HepG2 (cell line): ENCODE measurements at regions not wholly inside any gene's neighbourhood (a gene's known extent, or its start where the extent isn't known, plus 50 kb on each side); places are given as distances from the start of the nearest gene placed in this dataset.
A peak's percentile ranks its signal among the peaks of the same experiment; 100 is the strongest.

ENCODE experiments used
- CBX5 ChIP-seq: sonication (generic); formaldehyde crosslinking; IDR thresholded peaks from 2 replicates; pipeline ENCODE4 v1.4.0; 2020; ENCODE audit warnings: missing genetic modification reagents, borderline replicate concordance
- CHD4 ChIP-seq: fragments of 200-600 bp; sonication (generic); IDR thresholded peaks from 2 replicates; pipeline ENCODE4 v1.7.0; 2017; ENCODE audit warnings: mild to moderate bottlenecking, low read length, borderline replicate concordance
- MED1 ChIP-seq: sonication (generic); formaldehyde crosslinking; IDR thresholded peaks from 2 replicates; pipeline ENCODE4 v1.4.0; 2020; ENCODE audit warnings: missing genetic modification reagents
- NCOA1 ChIP-seq: sonication (generic); formaldehyde crosslinking; IDR thresholded peaks from 2 replicates; pipeline ENCODE4 v1.9.0; 2021; ENCODE audit warnings: missing genetic modification reagents
- PHF5A ChIP-seq: IDR thresholded peaks from one replicate; pipeline ENCODE4 v1.6.1; 2018; ENCODE audit warnings: low read depth, missing genetic modification reagents; ENCODE audit not compliant: unreplicated experiment
- PPARG ChIP-seq: conservative IDR thresholded peaks from 2 replicates; pipeline ENCODE4 v1.6.1; 2016; ENCODE audit warnings: missing biosample characterization, missing genetic modification reagents
- SAFB2 ChIP-seq: sonication (generic); formaldehyde crosslinking; IDR thresholded peaks from 2 replicates; pipeline ENCODE4 v1.5.1; 2020; ENCODE audit warnings: missing genetic modification reagents, low read depth, mild to moderate bottlenecking, borderline replicate concordance
- SIN3B ChIP-seq: fragments of 150-350 bp; IDR thresholded peaks from 2 replicates; pipeline ENCODE4 v1.6.1; 2014; ENCODE audit warnings: low read length
- ZBTB38 ChIP-seq: sonication (generic); formaldehyde crosslinking; IDR thresholded peaks from 2 replicates; pipeline ENCODE4 v1.5.1; 2020; ENCODE audit warnings: mild to moderate bottlenecking, missing genetic modification reagents
- ZNF292 ChIP-seq: sonication (generic); formaldehyde crosslinking; IDR thresholded peaks from 2 replicates; pipeline ENCODE4 v1.8.1; 2022; ENCODE audit warnings: mild to moderate bottlenecking, low read depth, missing genetic modification reagents, borderline replicate concordance
- ZNF430 ChIP-seq: sonication (generic); formaldehyde crosslinking; IDR thresholded peaks from 2 replicates; pipeline ENCODE4 v1.9.0; 2021; ENCODE audit warnings: mild to moderate bottlenecking, missing genetic modification reagents
- ZSCAN12 ChIP-seq: sonication (generic); formaldehyde crosslinking; IDR thresholded peaks from 2 replicates; pipeline ENCODE4 v1.9.0; 2021; ENCODE audit warnings: mild to moderate bottlenecking, missing genetic modification reagents
- TF ChIP-seq, protein P1 (sequence below): sonication (generic); formaldehyde crosslinking; IDR thresholded peaks from 2 replicates; pipeline ENCODE4 v1.4.0; 2020; ENCODE audit warnings: missing genetic modification reagents
- TF ChIP-seq, protein P2 (sequence below): sonication (generic); formaldehyde crosslinking; IDR thresholded peaks from 2 replicates; pipeline ENCODE4 v1.4.0; 2020; ENCODE audit warnings: missing genetic modification reagents, borderline replicate concordance
- TF ChIP-seq, protein P3 (sequence below): sonication (generic); formaldehyde crosslinking; IDR thresholded peaks from 2 replicates; pipeline ENCODE4 v1.5.1; 2020; ENCODE audit warnings: mild to moderate bottlenecking, missing genetic modification reagents
- TF ChIP-seq, protein P4 (sequence below): sonication (generic); formaldehyde crosslinking; IDR thresholded peaks from 2 replicates; pipeline ENCODE4 v1.4.0; 2020; ENCODE audit warnings: missing genetic modification reagents

DNA sequence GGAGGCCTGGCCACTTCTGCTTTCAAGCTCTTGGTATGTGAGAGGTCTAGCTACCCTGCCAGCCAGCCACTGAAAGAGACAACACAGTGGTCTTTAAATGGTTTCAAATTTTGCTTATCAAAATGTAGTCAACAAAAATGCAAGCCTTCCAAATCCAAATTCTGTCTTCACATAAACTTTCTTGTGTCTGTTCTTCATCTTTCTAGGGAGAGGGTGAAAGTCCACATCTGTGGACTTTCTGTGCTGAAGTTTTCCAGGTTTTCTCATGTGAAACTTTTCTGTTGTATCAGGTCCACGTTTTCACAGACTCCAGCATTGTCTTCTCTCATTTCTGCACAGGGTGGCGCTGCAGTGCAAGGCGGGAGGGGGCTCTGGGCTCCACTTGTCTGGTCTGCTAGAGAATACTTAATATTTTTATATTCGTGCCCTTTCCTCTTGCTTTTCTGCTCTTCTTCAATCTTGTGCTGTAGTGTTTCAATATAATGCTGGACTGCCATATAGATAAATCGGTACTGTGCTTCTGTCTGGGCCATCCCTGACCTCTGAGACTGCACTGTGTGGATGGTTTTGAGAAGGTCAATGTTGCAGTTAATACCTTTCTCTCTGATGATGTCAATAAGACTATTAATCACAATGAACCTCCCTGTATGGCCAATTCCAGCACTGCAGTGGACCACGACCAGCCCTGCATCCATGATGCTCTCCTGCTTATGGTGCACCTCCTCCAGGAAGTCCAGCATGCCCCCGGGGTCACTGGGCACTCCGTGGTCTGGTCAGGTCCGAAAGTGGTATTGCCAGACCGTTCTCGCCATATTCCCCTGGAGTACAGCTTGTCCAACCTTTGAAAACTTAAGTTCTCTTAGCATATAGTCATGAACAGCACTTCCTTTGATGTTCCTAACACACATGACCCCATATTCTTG is 161.6 kb upstream of the TNFAIP3 start (continued):
- TF ChIP-seq CHD4 (peak; percentile 71; the same call in 1 of the 2 replicates), ZBTB38 (CRISPR knock-in tag) (0 out of 2 replicates have a peak, but pooled peaks have one; percentile 4), PHF5A (peak; percentile 62), ZNF292 (CRISPR knock-in tag) (0 out of 2 replicates have a peak, but pooled peaks have one; percentile 20), SIN3B (no peak), ZSCAN12 (CRISPR knock-in tag) (0 out of 2 replicates have a peak, but pooled peaks have one; percentile 48), PPARG (CRISPR knock-in tag) (0 out of 2 replicates have a peak, but pooled peaks have one; percentile 44), ZNF430 (CRISPR knock-in tag) (no peak), SAFB2 (CRISPR knock-in tag) (peak; percentile 76; the same call in 1 of the 2 replicates), CBX5 (CRISPR knock-in tag) (peak; percentile 46; the same call in 1 of the 2 replicates), NCOA1 (CRISPR knock-in tag) (peak; percentile 58; the same call in 1 of the 2 replicates), MED1 (peak; percentile 48; the same call in 1 of the 2 replicates)
- TF ChIP-seq, protein P1, sequence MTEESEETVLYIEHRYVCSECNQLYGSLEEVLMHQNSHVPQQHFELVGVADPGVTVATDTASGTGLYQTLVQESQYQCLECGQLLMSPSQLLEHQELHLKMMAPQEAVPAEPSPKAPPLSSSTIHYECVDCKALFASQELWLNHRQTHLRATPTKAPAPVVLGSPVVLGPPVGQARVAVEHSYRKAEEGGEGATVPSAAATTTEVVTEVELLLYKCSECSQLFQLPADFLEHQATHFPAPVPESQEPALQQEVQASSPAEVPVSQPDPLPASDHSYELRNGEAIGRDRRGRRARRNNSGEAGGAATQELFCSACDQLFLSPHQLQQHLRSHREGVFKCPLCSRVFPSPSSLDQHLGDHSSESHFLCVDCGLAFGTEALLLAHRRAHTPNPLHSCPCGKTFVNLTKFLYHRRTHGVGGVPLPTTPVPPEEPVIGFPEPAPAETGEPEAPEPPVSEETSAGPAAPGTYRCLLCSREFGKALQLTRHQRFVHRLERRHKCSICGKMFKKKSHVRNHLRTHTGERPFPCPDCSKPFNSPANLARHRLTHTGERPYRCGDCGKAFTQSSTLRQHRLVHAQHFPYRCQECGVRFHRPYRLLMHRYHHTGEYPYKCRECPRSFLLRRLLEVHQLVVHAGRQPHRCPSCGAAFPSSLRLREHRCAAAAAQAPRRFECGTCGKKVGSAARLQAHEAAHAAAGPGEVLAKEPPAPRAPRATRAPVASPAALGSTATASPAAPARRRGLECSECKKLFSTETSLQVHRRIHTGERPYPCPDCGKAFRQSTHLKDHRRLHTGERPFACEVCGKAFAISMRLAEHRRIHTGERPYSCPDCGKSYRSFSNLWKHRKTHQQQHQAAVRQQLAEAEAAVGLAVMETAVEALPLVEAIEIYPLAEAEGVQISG (CRISPR knock-in tag) = 0 out of 2 replicates have a peak, but pooled peaks have one; percentile 6
- TF ChIP-seq, protein P2, sequence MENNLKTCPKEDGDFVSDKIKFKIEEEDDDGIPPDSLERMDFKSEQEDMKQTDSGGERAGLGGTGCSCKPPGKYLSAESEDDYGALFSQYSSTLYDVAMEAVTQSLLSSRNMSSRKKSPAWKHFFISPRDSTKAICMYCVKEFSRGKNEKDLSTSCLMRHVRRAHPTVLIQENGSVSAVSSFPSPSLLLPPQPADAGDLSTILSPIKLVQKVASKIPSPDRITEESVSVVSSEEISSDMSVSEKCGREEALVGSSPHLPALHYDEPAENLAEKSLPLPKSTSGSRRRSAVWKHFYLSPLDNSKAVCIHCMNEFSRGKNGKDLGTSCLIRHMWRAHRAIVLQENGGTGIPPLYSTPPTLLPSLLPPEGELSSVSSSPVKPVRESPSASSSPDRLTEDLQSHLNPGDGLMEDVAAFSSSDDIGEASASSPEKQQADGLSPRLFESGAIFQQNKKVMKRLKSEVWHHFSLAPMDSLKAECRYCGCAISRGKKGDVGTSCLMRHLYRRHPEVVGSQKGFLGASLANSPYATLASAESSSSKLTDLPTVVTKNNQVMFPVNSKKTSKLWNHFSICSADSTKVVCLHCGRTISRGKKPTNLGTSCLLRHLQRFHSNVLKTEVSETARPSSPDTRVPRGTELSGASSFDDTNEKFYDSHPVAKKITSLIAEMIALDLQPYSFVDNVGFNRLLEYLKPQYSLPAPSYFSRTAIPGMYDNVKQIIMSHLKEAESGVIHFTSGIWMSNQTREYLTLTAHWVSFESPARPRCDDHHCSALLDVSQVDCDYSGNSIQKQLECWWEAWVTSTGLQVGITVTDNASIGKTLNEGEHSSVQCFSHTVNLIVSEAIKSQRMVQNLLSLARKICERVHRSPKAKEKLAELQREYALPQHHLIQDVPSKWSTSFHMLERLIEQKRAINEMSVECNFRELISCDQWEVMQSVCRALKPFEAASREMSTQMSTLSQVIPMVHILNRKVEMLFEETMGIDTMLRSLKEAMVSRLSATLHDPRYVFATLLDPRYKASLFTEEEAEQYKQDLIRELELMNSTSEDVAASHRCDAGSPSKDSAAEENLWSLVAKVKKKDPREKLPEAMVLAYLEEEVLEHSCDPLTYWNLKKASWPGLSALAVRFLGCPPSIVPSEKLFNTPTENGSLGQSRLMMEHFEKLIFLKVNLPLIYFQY (CRISPR knock-in tag) = peak; percentile 61; the same call in 1 of the 2 replicates
- TF ChIP-seq, protein P3, sequence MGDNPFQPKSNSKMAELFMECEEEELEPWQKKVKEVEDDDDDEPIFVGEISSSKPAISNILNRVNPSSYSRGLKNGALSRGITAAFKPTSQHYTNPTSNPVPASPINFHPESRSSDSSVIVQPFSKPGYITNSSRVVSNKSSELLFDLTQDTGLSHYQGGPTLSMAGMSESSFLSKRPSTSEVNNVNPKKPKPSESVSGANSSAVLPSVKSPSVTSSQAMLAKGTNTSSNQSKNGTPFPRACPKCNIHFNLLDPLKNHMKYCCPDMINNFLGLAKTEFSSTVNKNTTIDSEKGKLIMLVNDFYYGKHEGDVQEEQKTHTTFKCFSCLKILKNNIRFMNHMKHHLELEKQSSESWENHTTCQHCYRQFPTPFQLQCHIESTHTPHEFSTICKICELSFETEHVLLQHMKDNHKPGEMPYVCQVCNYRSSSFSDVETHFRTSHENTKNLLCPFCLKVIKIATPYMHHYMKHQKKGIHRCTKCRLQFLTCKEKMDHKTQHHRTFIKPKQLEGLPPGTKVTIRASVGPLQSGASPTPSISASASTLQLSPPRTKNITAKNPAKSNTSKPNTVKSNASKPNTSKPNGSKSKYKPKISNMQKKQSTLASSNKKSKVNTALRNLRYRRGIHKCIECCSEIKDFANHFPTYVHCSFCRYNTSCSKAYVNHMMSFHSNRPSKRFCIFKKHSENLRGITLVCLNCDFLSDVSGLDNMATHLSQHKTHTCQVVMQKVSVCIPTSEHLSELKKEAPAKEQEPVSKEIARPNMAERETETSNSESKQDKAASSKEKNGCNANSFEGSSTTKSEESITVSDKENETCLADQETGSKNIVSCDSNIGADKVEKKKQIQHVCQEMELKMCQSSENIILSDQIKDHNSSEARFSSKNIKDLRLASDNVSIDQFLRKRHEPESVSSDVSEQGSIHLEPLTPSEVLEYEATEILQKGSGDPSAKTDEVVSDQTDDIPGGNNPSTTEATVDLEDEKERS (CRISPR knock-in tag) = no peak
- TF ChIP-seq, protein P4, sequence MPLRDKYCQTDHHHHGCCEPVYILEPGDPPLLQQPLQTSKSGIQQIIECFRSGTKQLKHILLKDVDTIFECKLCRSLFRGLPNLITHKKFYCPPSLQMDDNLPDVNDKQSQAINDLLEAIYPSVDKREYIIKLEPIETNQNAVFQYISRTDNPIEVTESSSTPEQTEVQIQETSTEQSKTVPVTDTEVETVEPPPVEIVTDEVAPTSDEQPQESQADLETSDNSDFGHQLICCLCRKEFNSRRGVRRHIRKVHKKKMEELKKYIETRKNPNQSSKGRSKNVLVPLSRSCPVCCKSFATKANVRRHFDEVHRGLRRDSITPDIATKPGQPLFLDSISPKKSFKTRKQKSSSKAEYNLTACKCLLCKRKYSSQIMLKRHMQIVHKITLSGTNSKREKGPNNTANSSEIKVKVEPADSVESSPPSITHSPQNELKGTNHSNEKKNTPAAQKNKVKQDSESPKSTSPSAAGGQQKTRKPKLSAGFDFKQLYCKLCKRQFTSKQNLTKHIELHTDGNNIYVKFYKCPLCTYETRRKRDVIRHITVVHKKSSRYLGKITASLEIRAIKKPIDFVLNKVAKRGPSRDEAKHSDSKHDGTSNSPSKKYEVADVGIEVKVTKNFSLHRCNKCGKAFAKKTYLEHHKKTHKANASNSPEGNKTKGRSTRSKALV (CRISPR knock-in tag) = peak; percentile 60; the same call in 1 of the 2 replicates
